Tibial artery (tissue), 4 donors: ENCODE measurements at regions not wholly inside any gene's neighbourhood (a gene's known extent, or its start where the extent isn't known, plus 50 kb on each side); places are given as distances from the start of the nearest gene placed in this dataset.

ENCODE experiments used
- DNase-seq, 2 donors: peaks; one replicate each; pipeline ENCODE4 v3.0.0-alpha.2; 2019
- H3K27ac ChIP-seq, 2 donors: fragments of 200-600 bp; sonication (generic) in 1 of 2; 1 replicate in 1 of 2; 2 replicates in 1 of 2; pipeline ENCODE4 v1.5.1; 2018 to 2019; ENCODE audit warnings: mild to moderate bottlenecking in 1 of 2
- H3K27me3 ChIP-seq, 2 donors: fragments of 200-600 bp; sonication (generic) in 1 of 2; one replicate each; pipeline versions ENCODE4 v1.5.1 to v1.6.0; 2016 to 2019
- H3K36me3 ChIP-seq, 3 donors: fragments of 200-600 bp; sonication (generic) in 2 of 3; one replicate each; pipeline ENCODE4 v1.5.1; 2016 to 2019; ENCODE audit warnings: mild to moderate bottlenecking in 2 of 3
- H3K4me1 ChIP-seq, 4 donors: fragments of 200-600 bp; sonication (generic) in 2 of 4; 1 replicate in 3 of 4; 2 replicates in 1 of 4; pipeline ENCODE4 v1.5.1; 2016 to 2019
- H3K4me3 ChIP-seq, 2 donors: fragments of 200-600 bp; sonication (generic) in 1 of 2; 1 replicate in 1 of 2; 2 replicates in 1 of 2; pipeline ENCODE4 v1.5.1; 2018 to 2019; ENCODE audit warnings: mild to moderate bottlenecking in 2 of 2
- H3K9me3 ChIP-seq, 3 donors: fragments of 200-600 bp; sonication (generic) in 1 of 3; one replicate each; pipeline ENCODE4 v1.5.1; 2016 to 2019
- intact Hi-C: fragments of 100-400 bp; cut with DNase I; formaldehyde crosslinking; loops from one replicate; pipeline ENCODE4 v1.15.0; 2023; ENCODE audit warnings: low total_unique reads
- TF ChIP-seq, protein P1 (sequence below), 2 experiments: fragments of 200-600 bp in 1 of 2; fragments of 450-650 bp in 1 of 2; IDR thresholded peaks; one replicate each; pipeline ENCODE4 v1.5.1; 2017 to 2019; ENCODE audit warnings: antibody characterized with exemption in 2 of 2, mild to moderate bottlenecking in 1 of 2, moderate library complexity in 1 of 2

DNA sequence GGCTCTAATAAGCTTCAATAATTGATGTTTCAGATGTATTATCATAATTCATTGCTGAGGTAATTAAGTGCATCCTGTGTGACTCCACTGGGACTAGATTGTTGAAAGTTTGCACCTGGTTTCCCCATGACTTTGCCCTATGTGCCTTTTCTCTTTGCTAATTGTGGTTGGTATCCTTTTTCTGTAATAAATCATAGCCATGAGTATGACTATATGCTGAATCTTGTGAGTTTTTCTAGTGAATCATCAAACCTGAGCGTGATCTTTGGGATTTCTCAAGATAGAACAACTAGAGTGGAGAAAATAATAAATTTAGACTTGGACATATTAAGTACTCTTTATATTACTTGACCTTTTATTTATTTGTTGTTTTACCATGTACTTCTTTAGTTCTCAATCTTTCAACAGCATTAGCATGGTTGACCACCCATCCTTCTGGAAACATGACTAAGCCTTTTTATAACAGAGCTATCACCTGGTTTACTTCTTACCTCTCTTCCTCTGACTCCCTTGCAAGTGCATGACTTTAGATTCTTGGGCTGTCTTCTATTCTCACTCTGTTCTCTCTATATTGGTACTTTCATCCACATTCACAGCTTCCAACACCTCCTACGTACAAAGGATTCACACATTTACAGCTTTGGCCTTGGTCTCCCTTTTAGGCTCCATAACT is 239.6 kb upstream of the TAS2R1 start:
- intact Hi-C loops, result no loop called here
- TF ChIP-seq, protein P1, sequence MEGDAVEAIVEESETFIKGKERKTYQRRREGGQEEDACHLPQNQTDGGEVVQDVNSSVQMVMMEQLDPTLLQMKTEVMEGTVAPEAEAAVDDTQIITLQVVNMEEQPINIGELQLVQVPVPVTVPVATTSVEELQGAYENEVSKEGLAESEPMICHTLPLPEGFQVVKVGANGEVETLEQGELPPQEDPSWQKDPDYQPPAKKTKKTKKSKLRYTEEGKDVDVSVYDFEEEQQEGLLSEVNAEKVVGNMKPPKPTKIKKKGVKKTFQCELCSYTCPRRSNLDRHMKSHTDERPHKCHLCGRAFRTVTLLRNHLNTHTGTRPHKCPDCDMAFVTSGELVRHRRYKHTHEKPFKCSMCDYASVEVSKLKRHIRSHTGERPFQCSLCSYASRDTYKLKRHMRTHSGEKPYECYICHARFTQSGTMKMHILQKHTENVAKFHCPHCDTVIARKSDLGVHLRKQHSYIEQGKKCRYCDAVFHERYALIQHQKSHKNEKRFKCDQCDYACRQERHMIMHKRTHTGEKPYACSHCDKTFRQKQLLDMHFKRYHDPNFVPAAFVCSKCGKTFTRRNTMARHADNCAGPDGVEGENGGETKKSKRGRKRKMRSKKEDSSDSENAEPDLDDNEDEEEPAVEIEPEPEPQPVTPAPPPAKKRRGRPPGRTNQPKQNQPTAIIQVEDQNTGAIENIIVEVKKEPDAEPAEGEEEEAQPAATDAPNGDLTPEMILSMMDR (IDR thresholded peaks at IDR 0.05), result no peak
- Histone ChIP-seq H3K9me3 (peaks cover 5 to 24% (median 15%) of the 10 kb centered on the region in 3 donors), H3K4me3 (no peak overlapping the region), H3K27ac (no peak overlapping the region), H3K4me1 (no peaks in the 10 kb centered on the region), H3K27me3 (no peaks in the 10 kb centered on the region), H3K36me3 (no peaks in the 10 kb centered on the region)
- no peak for DNase-seq

DNA sequence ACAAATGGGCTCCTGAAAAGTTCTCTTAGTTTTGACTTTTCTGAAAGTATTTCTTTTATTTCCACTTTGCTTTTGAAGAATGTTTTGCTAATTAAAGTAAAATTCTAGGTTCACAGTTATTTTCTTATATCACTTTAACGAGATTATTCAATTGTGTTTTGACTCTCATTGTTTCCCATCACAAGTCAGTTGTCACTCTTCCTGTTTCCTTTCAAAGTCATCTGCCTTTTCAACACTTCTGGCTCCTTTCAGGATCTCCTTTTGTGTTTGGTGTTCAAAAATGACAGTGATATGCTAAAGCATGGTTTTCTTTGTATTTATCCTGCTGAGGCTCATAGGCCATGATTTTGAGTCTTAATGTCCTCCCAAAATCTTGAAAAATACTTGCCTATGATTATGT is 235.4 kb upstream of the TAS2R1 start:
- Histone ChIP-seq H3K4me1 (no peaks in the 10 kb centered on the region), H3K36me3 (no peaks in the 10 kb centered on the region), H3K4me3 (no peak overlapping the region), H3K27me3 (no peaks in the 10 kb centered on the region), H3K9me3 (peaks cover 5 to 28% (median 18%) of the 10 kb centered on the region in 3 donors), H3K27ac (no peak overlapping the region)
- DNase-seq, result no peak
- intact Hi-C loops, result no loop called here
- TF ChIP-seq, protein P1 (IDR thresholded peaks at IDR 0.05), result no peak

DNA sequence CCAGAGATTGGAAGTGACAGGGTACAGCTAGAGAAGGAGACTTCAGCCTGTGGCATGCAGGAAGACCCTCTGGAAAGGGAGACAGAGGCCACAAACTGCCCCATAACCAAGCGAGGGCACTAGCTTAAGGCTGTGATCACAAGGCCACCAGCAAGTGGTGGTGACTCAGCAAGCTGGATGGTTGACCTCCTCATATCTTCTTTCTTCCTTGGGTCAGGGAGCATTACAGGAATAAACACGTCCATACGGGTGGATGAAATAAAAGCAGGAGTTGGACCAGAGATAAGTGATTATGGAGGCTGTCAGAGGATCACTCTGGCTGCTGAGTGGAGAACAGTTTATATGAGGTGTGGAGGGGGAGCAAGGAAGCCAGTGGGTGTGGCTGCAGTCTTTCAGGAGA is 234.6 kb upstream of the TAS2R1 start:
- no peak for DNase-seq
- intact Hi-C loops, result no loop called here
- Histone ChIP-seq H3K9me3 (peaks cover 5 to 28% (median 18%) of the 10 kb centered on the region in 3 donors), H3K4me3 (no peak overlapping the region), H3K27ac (no peak overlapping the region), H3K27me3 (no peaks in the 10 kb centered on the region), H3K4me1 (no peaks in the 10 kb centered on the region), H3K36me3 (no peaks in the 10 kb centered on the region)
- TF ChIP-seq, protein P1 (IDR thresholded peaks at IDR 0.05), result no peak

DNA sequence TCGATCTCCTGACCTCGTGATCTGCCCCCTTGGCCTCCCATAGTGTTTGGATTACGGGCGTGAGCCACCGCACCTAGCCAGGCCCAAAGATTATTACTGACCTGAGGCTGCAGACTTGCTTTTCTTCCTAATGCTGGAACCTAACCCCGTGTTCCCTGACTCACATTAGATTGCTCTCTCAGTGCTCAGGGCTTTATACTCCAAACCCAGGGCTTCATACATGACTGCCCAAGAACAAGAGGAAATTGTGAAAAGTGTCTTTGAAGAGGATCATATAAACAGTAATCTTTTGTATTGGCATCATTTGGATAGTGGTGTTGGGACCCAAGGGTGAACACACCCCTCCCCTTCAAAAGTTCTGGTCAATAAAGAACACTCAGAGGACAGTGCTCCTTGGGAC is 233.3 kb upstream of the TAS2R1 start:
- H3K9me3 ChIP-seq, result peaks cover 5 to 28% (median 18%) of the 10 kb centered on the region in 3 donors
- no peak overlapping the region for H3K27ac ChIP-seq
- no peaks in the 10 kb centered on the region for H3K27me3 ChIP-seq
- no peak overlapping the region for H3K4me3 ChIP-seq
- intact Hi-C loops, result no loop called here
- H3K36me3 ChIP-seq, result no peaks in the 10 kb centered on the region
- TF ChIP-seq, protein P1 (IDR thresholded peaks at IDR 0.05), result no peak
- H3K4me1 ChIP-seq, result no peaks in the 10 kb centered on the region
- DNase-seq, result no peak

DNA sequence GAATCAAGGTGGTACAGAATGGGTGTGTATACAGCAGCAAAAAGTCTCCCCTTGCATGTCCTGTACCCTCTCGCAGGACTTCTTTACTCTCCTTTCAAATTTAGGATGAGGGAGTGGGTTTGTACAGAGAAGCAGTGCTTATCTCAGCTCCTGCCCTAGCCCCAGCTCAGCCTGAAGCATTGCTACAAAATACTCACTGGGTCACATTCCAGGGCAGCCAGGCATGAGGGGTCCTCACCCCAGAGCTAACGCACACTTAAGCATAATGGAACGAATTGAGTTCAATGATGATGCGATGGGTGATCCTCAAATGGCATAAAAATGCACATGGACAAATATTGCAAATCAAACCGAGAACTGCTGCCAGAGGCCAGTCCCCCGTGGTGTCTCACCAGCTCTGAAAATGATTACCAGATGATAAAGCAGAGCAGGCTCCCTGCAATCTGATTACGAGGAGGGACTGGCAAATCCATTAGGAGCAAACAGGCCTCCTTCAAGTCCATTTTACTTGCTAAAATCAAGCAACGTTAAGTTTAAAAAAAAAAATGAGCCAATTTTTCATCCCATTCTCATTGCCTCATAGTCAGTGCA is 231.6 kb upstream of the TAS2R1 start:
- intact Hi-C loops, result no loop called here
- TF ChIP-seq, protein P1 (IDR thresholded peaks at IDR 0.05), result no peak
- Histone ChIP-seq H3K36me3 (no peaks in the 10 kb centered on the region), H3K4me3 (no peak overlapping the region), H3K27me3 (no peaks in the 10 kb centered on the region), H3K27ac (no peak overlapping the region), H3K4me1 (no peaks in the 10 kb centered on the region), H3K9me3 (peaks cover 3 to 23% (median 18%) of the 10 kb centered on the region in 3 donors)
- no peak for DNase-seq
